Astrocyte (in vitro differentiated cells and primary cell): ENCODE measurements at regions not wholly inside any gene's neighbourhood (a gene's known extent, or its start where the extent isn't known, plus 50 kb on each side); places are given as distances from the start of the nearest gene placed in this dataset.

Source experiments
- DNase-seq: peaks from one replicate; pipeline ENCODE4 v3.0.0-alpha.2; 2010; ENCODE audit warnings: low read depth
- FAIRE-seq: peaks from 2 replicates; lab custom pipeline; 2011; peaks lifted over from hg19 to GRCh38; lab: Jason Lieb, UNC
- H2AFZ ChIP-seq: 2 replicates; pipeline ENCODE4 v1.6.0; 2012; ENCODE audit warnings: low read depth, low read length, inconsistent platforms
- H3K27ac ChIP-seq: 2 replicates; pipeline ENCODE4 v1.5.1; 2011; ENCODE audit warnings: low read depth, low read length, inconsistent platforms
- H3K27me3 ChIP-seq: 2 replicates; pipeline ENCODE4 v1.6.0; 2011; ENCODE audit warnings: low read length, inconsistent platforms; ENCODE audit not compliant: insufficient read depth
- H3K36me3 ChIP-seq: 2 replicates; pipeline ENCODE4 v1.5.1; 2011; ENCODE audit warnings: low read length, inconsistent platforms; ENCODE audit not compliant: insufficient read depth
- H3K4me1 ChIP-seq: 2 replicates; pipeline ENCODE4 v1.5.1; 2011; ENCODE audit warnings: low read length, inconsistent platforms; ENCODE audit not compliant: insufficient read depth
- H3K4me2 ChIP-seq: 2 replicates; pipeline ENCODE4 v1.6.0; 2012; ENCODE audit warnings: low read length, inconsistent platforms
- H3K4me3 ChIP-seq: 2 replicates; pipeline ENCODE4 v1.5.1; 2011; ENCODE audit warnings: low read depth, mild to moderate bottlenecking, low read length, inconsistent platforms; ENCODE audit not compliant: insufficient read depth
- H3K79me2 ChIP-seq: 2 replicates; pipeline ENCODE4 v1.6.0; 2012; ENCODE audit warnings: mild to moderate bottlenecking, low read length, inconsistent platforms; ENCODE audit not compliant: insufficient read depth
- H3K9ac ChIP-seq: 2 replicates; pipeline ENCODE4 v1.6.0; 2012; ENCODE audit warnings: mild to moderate bottlenecking, low read length, inconsistent platforms
- H3K9me3 ChIP-seq: 2 replicates; pipeline ENCODE4 v1.5.1; 2012; ENCODE audit warnings: low read depth, mild to moderate bottlenecking, low read length, inconsistent platforms; ENCODE audit not compliant: insufficient read depth
- H4K20me1 ChIP-seq: 2 replicates; pipeline ENCODE4 v1.6.0; 2012; ENCODE audit warnings: low read length, inconsistent platforms; ENCODE audit not compliant: insufficient read depth
- H3K27ac Mint-ChIP-seq: one replicate; pipeline ENCODE4 v1.8.0; 2021; ENCODE audit warnings: mild to moderate bottlenecking, mixed read lengths; ENCODE audit not compliant: unreplicated experiment
- H3K27me3 Mint-ChIP-seq: one replicate; pipeline ENCODE4 v1.8.0; 2021; ENCODE audit warnings: low read depth, mixed read lengths; ENCODE audit not compliant: unreplicated experiment
- H3K36me3 Mint-ChIP-seq: one replicate; pipeline ENCODE4 v1.8.0; 2021; ENCODE audit warnings: low read depth, mixed read lengths; ENCODE audit not compliant: unreplicated experiment
- H3K4me1 Mint-ChIP-seq: one replicate; pipeline ENCODE4 v1.8.0; 2021; ENCODE audit warnings: low read depth, mixed read lengths; ENCODE audit not compliant: unreplicated experiment
- H3K4me3 Mint-ChIP-seq: one replicate; pipeline ENCODE4 v1.8.0; 2021; ENCODE audit warnings: mild to moderate bottlenecking, moderate library complexity, mixed read lengths; ENCODE audit not compliant: unreplicated experiment
- H3K9me3 Mint-ChIP-seq: one replicate; pipeline ENCODE4 v1.8.0; 2021; ENCODE audit warnings: mild to moderate bottlenecking, mixed read lengths; ENCODE audit not compliant: unreplicated experiment
- CTCF ChIP-seq: IDR thresholded peaks from 2 replicates; pipeline ENCODE4 v1.5.1; 2011; ENCODE audit warnings: low read depth, mild to moderate bottlenecking, inconsistent platforms, low read length, moderate library complexity; ENCODE audit not compliant: insufficient read depth
- EZH2 ChIP-seq: IDR thresholded peaks from 2 replicates; pipeline ENCODE4 v1.6.1; 2012; ENCODE audit warnings: mild to moderate bottlenecking, low read length, inconsistent platforms; ENCODE audit not compliant: insufficient read depth

GRCh38 chr3:106685745-106686144 is 691.5 kb upstream of the CCDC54 start:
- Mint-ChIP-seq H3K4me3 (no peak overlapping the region), H3K9me3 (no peaks in the 10 kb centered on the region), H3K27me3 (no peaks in the 10 kb centered on the region), H3K36me3 (no peaks in the 10 kb centered on the region), H3K27ac (no peak overlapping the region), H3K4me1 (peaks cover 7% of the 10 kb centered on the region)
- Histone ChIP-seq H3K4me1 (no peaks in the 10 kb centered on the region), H3K9ac (no peak overlapping the region), H2AFZ (no peak overlapping the region), H4K20me1 (no peaks in the 10 kb centered on the region), H3K79me2 (no peaks in the 10 kb centered on the region), H3K4me3 (no peak overlapping the region), H3K36me3 (no peaks in the 10 kb centered on the region), H3K27ac (no peak overlapping the region), H3K9me3 (no peaks in the 10 kb centered on the region), H3K27me3 (no peaks in the 10 kb centered on the region), H3K4me2 (no peak overlapping the region)
- no peak for TF ChIP-seq CTCF
- FAIRE-seq (no peak), DNase-seq (no peak)

- TF ChIP-seq CTCF (no peak), EZH2 (no peak)
- no peak overlapping the region for H3K27ac ChIP-seq
- Mint-ChIP-seq H3K27me3 (no peaks in the 10 kb centered on the region), H3K27ac (no peak overlapping the region), H3K4me1 (peaks cover 12% of the 10 kb centered on the region), H3K9me3 (no peaks in the 10 kb centered on the region), H3K4me3 (no peak overlapping the region), H3K36me3 (no peaks in the 10 kb centered on the region)
- H4K20me1 ChIP-seq: no peaks in the 10 kb centered on the region
- no peaks in the 10 kb centered on the region for H3K27me3 ChIP-seq
- no peak overlapping the region for H3K9ac ChIP-seq
- no peaks in the 10 kb centered on the region for H3K36me3 ChIP-seq
- DNase-seq: no peak
- no peaks in the 10 kb centered on the region for H3K9me3 ChIP-seq
- H3K4me3 ChIP-seq: no peak overlapping the region
- no peaks in the 10 kb centered on the region for H3K79me2 ChIP-seq
- H3K4me2 ChIP-seq: no peak overlapping the region
- H2AFZ ChIP-seq: no peak overlapping the region
- no peaks in the 10 kb centered on the region for H3K4me1 ChIP-seq
- no peak for FAIRE-seq
These were observed 689.3 kb upstream of the CCDC54 start for GRCh38 chr3:106687905-106688304.

- Histone ChIP-seq H3K36me3 (no peaks in the 10 kb centered on the region), H2AFZ (no peak overlapping the region), H3K27ac (no peak overlapping the region), H3K4me1 (no peaks in the 10 kb centered on the region), H3K9me3 (no peaks in the 10 kb centered on the region), H3K4me2 (no peak overlapping the region), H4K20me1 (no peaks in the 10 kb centered on the region), H3K4me3 (no peak overlapping the region), H3K79me2 (no peaks in the 10 kb centered on the region), H3K9ac (no peak overlapping the region), H3K27me3 (no peaks in the 10 kb centered on the region)
- Mint-ChIP-seq H3K27me3 (no peaks in the 10 kb centered on the region), H3K36me3 (no peaks in the 10 kb centered on the region), H3K27ac (no peak overlapping the region), H3K4me3 (no peak overlapping the region), H3K9me3 (no peaks in the 10 kb centered on the region), H3K4me1 (peaks cover 12% of the 10 kb centered on the region)
- TF ChIP-seq EZH2 (no peak), CTCF (no peak)
- DNase-seq: peak; percentile 90
- peak; percentile 85 for FAIRE-seq
These were observed 688.8 kb upstream of the CCDC54 start for GRCh38 chr3:106688464-106688863.
